GM12878 (cell line): ENCODE measurements at regions not wholly inside any gene's neighbourhood (a gene's known extent, or its start where the extent isn't known, plus 50 kb on each side); places are given as distances from the start of the nearest gene placed in this dataset.
A peak's percentile ranks its signal among the peaks of the same experiment; 100 is the strongest.

Source experiments
- ATAC-seq: fragments of 200-7000 bp; cut with Tn5 transposase; 3 replicates; pipeline ENCODE4 v1.9.1; 2020; ENCODE audit warnings: mild to moderate bottlenecking, moderate library complexity
- BruUV-seq: library from RNA; stranded (reverse); fragments of 400-500 nt; replicated peaks from 2 replicates; lab custom pipeline; 2021; lab: Mats Ljungman, UMichigan
- CTCF ChIA-PET: fragments of 300-600 bp; sonication (Branson Sonifier 250); formaldehyde crosslinking; extraction: SDS; loops from one replicate; lab custom pipeline; 2021; ENCODE audit warnings: inconsistent platforms; lab: Yijun Ruan, JAX
- POLR2A ChIA-PET: fragments of 350-600 bp; formaldehyde crosslinking; extraction: SDS; loops from one replicate; lab custom pipeline; 2021; ENCODE audit warnings: inconsistent platforms; lab: Charles Lee
- RAD21 ChIA-PET: fragments of 300-600 bp; sonication (Branson Sonifier 250); formaldehyde crosslinking; loops from one replicate; lab custom pipeline; 2023; ENCODE audit warnings: antibody characterized with exemption; ENCODE audit not compliant: unreplicated experiment; lab: Charles Lee
- SMC1A ChIA-PET: fragments of 300-600 bp; sonication (Branson Sonifier 250); formaldehyde crosslinking; loops from one replicate; lab custom pipeline; 2023; ENCODE audit not compliant: unreplicated experiment, uncharacterized antibody; lab: Charles Lee
- DNase-seq: peaks from one replicate; pipeline ENCODE4 v3.0.0-alpha.2; 2011; ENCODE audit warnings: low read depth, low spot score
- FAIRE-seq: peaks from 3 replicates; lab custom pipeline; 2011; peaks lifted over from hg19 to GRCh38; lab: Jason Lieb, UNC
- H2AFZ ChIP-seq: 2 replicates; pipeline ENCODE4 v1.6.0; 2011; ENCODE audit warnings: low read depth, low read length, control low read depth; ENCODE audit not compliant: control insufficient read depth
- H3K27ac ChIP-seq: 2 replicates; pipeline ENCODE4 v1.5.1; 2011; ENCODE audit warnings: control low read depth; ENCODE audit not compliant: control insufficient read depth, insufficient read depth
- H3K27me3 ChIP-seq, 2 experiments: replicated peaks in 1 of 2; 2 replicates each; pipeline versions ENCODE4 v1.6.0 to v1.6.1; 2011; ENCODE audit warnings: low read length in 1 of 2; ENCODE audit not compliant: control insufficient read depth in 2 of 2, insufficient read depth in 2 of 2
- H3K36me3 ChIP-seq, 2 experiments: 2 replicates each; pipeline ENCODE4 v1.5.1; 2011; ENCODE audit warnings: low read length in 1 of 2; ENCODE audit not compliant: control insufficient read depth in 2 of 2, insufficient read depth in 2 of 2
- H3K4me1 ChIP-seq: 2 replicates; pipeline ENCODE4 v1.6.1; 2011; ENCODE audit warnings: mild to moderate bottlenecking, low read length, moderate library complexity, mixed read lengths; ENCODE audit not compliant: control insufficient read depth, insufficient read depth
- H3K4me2 ChIP-seq: 2 replicates; pipeline ENCODE4 v1.6.0; 2011; ENCODE audit warnings: control low read depth; ENCODE audit not compliant: control insufficient read depth, insufficient read depth
- H3K4me3 ChIP-seq: fragments of 200-600 bp; sonication (generic); 2 replicates; pipeline ENCODE4 v1.5.1; 2016
- H3K79me2 ChIP-seq: 2 replicates; pipeline ENCODE4 v1.6.0; 2011; ENCODE audit warnings: low read length; ENCODE audit not compliant: control insufficient read depth, insufficient read depth
- H3K9ac ChIP-seq: 2 replicates; pipeline ENCODE4 v1.8.0; 2011; ENCODE audit warnings: low read length, control low read depth, mixed read lengths; ENCODE audit not compliant: control insufficient read depth, insufficient read depth
- H3K9me3 ChIP-seq: replicated peaks from 3 replicates; pipeline ENCODE4 v1.5.1; 2011; ENCODE audit warnings: mild to moderate bottlenecking, low read length; ENCODE audit not compliant: control insufficient read depth, insufficient read depth
- H4K20me1 ChIP-seq: 2 replicates; pipeline ENCODE4 v1.6.0; 2011; ENCODE audit not compliant: control insufficient read depth, insufficient read depth
- CREB1 ChIP-seq: IDR thresholded peaks from 2 replicates; pipeline ENCODE4 v1.6.1; 2012; ENCODE audit warnings: low read depth, mild to moderate bottlenecking, inconsistent platforms
- ETV6 ChIP-seq, 2 experiments: fragments of 450-650 bp in 1 of 2; IDR thresholded peaks in 1 of 2; conservative IDR thresholded peaks in 1 of 2; 2 replicates each; pipeline ENCODE4 v1.6.1; 2014; ENCODE audit warnings: antibody characterized with exemption in 1 of 2, borderline replicate concordance in 1 of 2, low read depth in 1 of 2, mild to moderate bottlenecking in 1 of 2, moderate library complexity in 1 of 2
- LARP7 ChIP-seq: fragments of 450-650 bp; IDR thresholded peaks from 2 replicates; pipeline ENCODE4 v1.6.1; 2017; ENCODE audit warnings: mild to moderate bottlenecking
- MTA3 ChIP-seq: IDR thresholded peaks from 2 replicates; pipeline ENCODE4 v1.6.1; 2012; ENCODE audit warnings: low read length, inconsistent platforms, borderline replicate concordance
- NR2C2 ChIP-seq: IDR thresholded peaks from 2 replicates; pipeline ENCODE4 v1.6.1; 2011; ENCODE audit warnings: borderline replicate concordance, low read depth; ENCODE audit not compliant: control insufficient read depth, insufficient read length
- POLR2A ChIP-seq: IDR thresholded peaks from 2 replicates; pipeline ENCODE4 v1.6.1; 2011; ENCODE audit warnings: low read depth, mild to moderate bottlenecking, low read length
- RFX5 ChIP-seq: IDR thresholded peaks from 2 replicates; pipeline ENCODE4 v1.6.1; 2011; ENCODE audit warnings: low read depth, low read length, improper control_type of control experiment
- YY1 ChIP-seq: IDR thresholded peaks from 2 replicates; pipeline ENCODE4 v1.6.1; 2011; ENCODE audit warnings: low read depth, mild to moderate bottlenecking, low read length
- ZZZ3 ChIP-seq: IDR thresholded peaks from 2 replicates; pipeline ENCODE4 v1.6.1; 2011; ENCODE audit warnings: low read depth; ENCODE audit not compliant: control insufficient read depth, insufficient read length
- WGBS: methylation state at CpG from one replicate; pipeline ENCODE4 v1.1.6; 2016; ENCODE audit warnings: low lambda C conversion rate; ENCODE audit not compliant: insufficient replicate concordance, insufficient coverage; ENCODE audit errors: missing lambda C conversion rate; 5-methylcytosine and 5-hydroxymethylcytosine counted together
- in situ Hi-C: fragments of 300-500 bp; cut with MboI; formaldehyde crosslinking; loops from 9 replicates; pipeline ENCODE4 v1.14.3; 2018; ENCODE audit warnings: mixed read lengths
- intact Hi-C: fragments of 100-400 bp; cut with micrococcal nuclease; formaldehyde crosslinking; loops from one replicate; pipeline ENCODE4 v1.14.2; 2022; ENCODE audit not compliant: unreplicated experiment
- TF ChIP-seq, protein P1 (sequence below): IDR thresholded peaks from 2 replicates; pipeline ENCODE4 v1.6.1; 2011; ENCODE audit warnings: borderline replicate concordance, low read depth, mild to moderate bottlenecking, moderate library complexity, low read length; ENCODE audit not compliant: insufficient read depth, poor library complexity, severe bottlenecking
- TF ChIP-seq, protein P2 (sequence below): fragments of 450-650 bp; conservative IDR thresholded peaks from 2 replicates; pipeline ENCODE4 v1.6.1; 2017; ENCODE audit warnings: mild to moderate bottlenecking, moderate library complexity
- TF ChIP-seq, protein P3 (sequence below): IDR thresholded peaks from 2 replicates; pipeline ENCODE4 v1.6.1; 2011; ENCODE audit warnings: borderline replicate concordance, low read depth, mild to moderate bottlenecking, moderate library complexity, mixed read lengths, low read length; ENCODE audit not compliant: insufficient read depth; ENCODE audit errors: extremely low read length

DNA sequence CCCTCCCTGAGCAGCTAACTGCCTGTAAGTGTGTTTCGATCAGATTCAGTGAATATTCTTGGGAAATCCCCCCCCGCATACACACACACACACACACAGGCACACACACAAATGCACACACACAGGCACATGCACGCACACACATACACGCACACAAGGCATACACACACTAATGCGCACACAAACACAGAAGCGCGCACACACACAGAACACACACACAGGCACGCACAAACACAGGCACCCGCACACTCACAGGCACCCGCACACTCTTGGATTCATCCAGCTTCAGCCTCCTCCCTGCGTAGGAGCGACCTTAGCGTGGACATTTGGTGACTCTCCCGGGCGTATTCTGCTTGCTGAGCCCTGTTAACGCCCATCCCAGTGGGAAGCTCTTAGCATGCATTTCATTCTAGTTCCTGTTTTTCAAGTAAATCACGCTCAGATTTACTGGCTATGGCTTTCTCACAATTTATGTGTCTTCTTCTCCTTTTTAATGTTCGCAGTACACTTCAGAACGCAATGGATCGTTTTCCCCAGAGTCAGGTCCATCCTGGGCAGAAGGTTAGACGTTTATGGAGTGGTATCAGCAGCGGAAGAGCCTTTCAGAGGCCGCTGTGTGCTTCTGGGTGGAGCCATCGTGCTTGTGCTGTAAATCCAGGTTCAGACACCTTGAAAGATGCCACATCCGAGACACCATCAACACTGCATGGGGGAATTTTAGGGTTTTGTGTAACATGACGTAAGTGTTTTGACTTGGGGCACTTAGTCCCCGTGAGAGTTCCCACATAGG lies 656.6 kb downstream of the GALR1 start:
- ChIA-PET POLR2A (interaction anchor here (0.5 kb wide), 1 partner anchor 1095 kb away, joined by 6 read pairs; no protein-coding TSS in a partner anchor), RAD21 (no interaction called here), SMC1A (no interaction called here), CTCF (interaction anchor here (0.9 kb wide), 1 partner anchor 11 kb away, joined by 3 read pairs; no protein-coding TSS in a partner anchor)
- ATAC-seq (no peak), FAIRE-seq (no peak), DNase-seq (no peak)
- no peaks in the 10 kb centered on the region for H3K4me1 ChIP-seq
- intact Hi-C loops (no loop called here), in situ Hi-C loops (loop anchor here (25.0 kb wide), 1 partner anchor 1331 kb away; no protein-coding TSS in a partner anchor)
- H3K9ac ChIP-seq, result no peak overlapping the region
- no peak overlapping the region for H3K4me3 ChIP-seq
- TF ChIP-seq, protein P1, sequence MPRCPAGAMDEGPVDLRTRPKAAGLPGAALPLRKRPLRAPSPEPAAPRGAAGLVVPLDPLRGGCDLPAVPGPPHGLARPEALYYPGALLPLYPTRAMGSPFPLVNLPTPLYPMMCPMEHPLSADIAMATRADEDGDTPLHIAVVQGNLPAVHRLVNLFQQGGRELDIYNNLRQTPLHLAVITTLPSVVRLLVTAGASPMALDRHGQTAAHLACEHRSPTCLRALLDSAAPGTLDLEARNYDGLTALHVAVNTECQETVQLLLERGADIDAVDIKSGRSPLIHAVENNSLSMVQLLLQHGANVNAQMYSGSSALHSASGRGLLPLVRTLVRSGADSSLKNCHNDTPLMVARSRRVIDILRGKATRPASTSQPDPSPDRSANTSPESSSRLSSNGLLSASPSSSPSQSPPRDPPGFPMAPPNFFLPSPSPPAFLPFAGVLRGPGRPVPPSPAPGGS, result peak; percentile 35
- no peak for TF ChIP-seq MTA3
- WGBS, result 53% methylated on average over 27 of the region's 27 CpGs
- no peaks in the 10 kb centered on the region for H4K20me1 ChIP-seq
- no peaks in the 10 kb centered on the region for H3K79me2 ChIP-seq
- no peaks in the 10 kb centered on the region for H3K36me3 ChIP-seq
- H3K9me3 ChIP-seq, result no peaks in the 10 kb centered on the region
- BruUV-seq, result no TSS peak
- no peak overlapping the region for H2AFZ ChIP-seq
- H3K27ac ChIP-seq, result no peak overlapping the region
- no peaks in the 10 kb centered on the region for H3K27me3 ChIP-seq
- H3K4me2 ChIP-seq, result no peak overlapping the region

DNA sequence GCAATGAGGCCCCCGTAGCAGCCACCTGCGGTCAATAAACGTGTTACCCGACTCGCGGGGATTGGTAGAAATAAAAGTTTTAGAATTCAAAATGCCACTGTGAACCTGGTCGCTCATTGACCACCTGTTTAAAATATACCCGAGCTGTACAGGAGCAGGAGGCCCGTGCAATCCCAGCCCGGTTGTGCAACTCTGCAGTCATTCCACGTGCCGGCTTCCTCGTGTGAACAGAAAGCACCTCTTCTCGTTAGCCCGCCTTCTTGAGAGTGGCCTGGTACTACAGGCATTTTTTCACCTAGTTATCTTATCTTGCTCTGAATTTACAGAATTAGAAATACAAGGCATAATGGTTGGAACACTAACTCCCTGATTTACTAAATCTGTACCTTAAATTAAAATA lies 660.7 kb downstream of the GALR1 start:
- no peak overlapping the region for H3K9ac ChIP-seq
- in situ Hi-C loops, result loop anchor here (25.0 kb wide), 1 partner anchor 1327 kb away; no protein-coding TSS in a partner anchor
- no peaks in the 10 kb centered on the region for H3K9me3 ChIP-seq
- no peak for FAIRE-seq
- H3K36me3 ChIP-seq, result no peaks in the 10 kb centered on the region
- H3K27ac ChIP-seq, result no peak overlapping the region
- no peaks in the 10 kb centered on the region for H3K79me2 ChIP-seq
- no peaks in the 10 kb centered on the region for H3K27me3 ChIP-seq
- no peaks in the 10 kb centered on the region for H4K20me1 ChIP-seq
- H3K4me2 ChIP-seq, result no peak overlapping the region
- H3K4me3 ChIP-seq, result no peak overlapping the region
- H3K4me1 ChIP-seq, result no peaks in the 10 kb centered on the region
- no peak overlapping the region for H2AFZ ChIP-seq
- ChIA-PET CTCF (no interaction called here), RAD21 (no interaction called here), POLR2A (no interaction called here), SMC1A (no interaction called here)
- intact Hi-C loops, result no loop called here
- ATAC-seq, result no peak
- no peak for DNase-seq
- 62% methylated on average over 15 of the region's 15 CpGs for WGBS
- BruUV-seq, result no TSS peak
- TF ChIP-seq RFX5, result no peak
- no peak for TF ChIP-seq YY1
- TF ChIP-seq NR2C2, result no peak
- TF ChIP-seq ETV6 (conservative IDR thresholded peaks at IDR 0.05 in 1 of 2, IDR thresholded peaks at IDR 0.05 in 1 of 2; ENCODE audit: borderline replicate concordance in 1 of 2, low read depth in 1 of 2), result no peak
- no peak for TF ChIP-seq LARP7
- no peak for TF ChIP-seq POLR2A
- no peak for TF ChIP-seq ZZZ3
- TF ChIP-seq CREB1, result no peak
- TF ChIP-seq, protein P2, sequence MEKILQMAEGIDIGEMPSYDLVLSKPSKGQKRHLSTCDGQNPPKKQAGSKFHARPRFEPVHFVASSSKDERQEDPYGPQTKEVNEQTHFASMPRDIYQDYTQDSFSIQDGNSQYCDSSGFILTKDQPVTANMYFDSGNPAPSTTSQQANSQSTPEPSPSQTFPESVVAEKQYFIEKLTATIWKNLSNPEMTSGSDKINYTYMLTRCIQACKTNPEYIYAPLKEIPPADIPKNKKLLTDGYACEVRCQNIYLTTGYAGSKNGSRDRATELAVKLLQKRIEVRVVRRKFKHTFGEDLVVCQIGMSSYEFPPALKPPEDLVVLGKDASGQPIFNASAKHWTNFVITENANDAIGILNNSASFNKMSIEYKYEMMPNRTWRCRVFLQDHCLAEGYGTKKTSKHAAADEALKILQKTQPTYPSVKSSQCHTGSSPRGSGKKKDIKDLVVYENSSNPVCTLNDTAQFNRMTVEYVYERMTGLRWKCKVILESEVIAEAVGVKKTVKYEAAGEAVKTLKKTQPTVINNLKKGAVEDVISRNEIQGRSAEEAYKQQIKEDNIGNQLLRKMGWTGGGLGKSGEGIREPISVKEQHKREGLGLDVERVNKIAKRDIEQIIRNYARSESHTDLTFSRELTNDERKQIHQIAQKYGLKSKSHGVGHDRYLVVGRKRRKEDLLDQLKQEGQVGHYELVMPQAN, result no peak
- TF ChIP-seq, protein P3, sequence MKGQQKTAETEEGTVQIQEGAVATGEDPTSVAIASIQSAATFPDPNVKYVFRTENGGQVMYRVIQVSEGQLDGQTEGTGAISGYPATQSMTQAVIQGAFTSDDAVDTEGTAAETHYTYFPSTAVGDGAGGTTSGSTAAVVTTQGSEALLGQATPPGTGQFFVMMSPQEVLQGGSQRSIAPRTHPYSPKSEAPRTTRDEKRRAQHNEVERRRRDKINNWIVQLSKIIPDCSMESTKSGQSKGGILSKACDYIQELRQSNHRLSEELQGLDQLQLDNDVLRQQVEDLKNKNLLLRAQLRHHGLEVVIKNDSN, result no peak
